ENCODE measurements at regions not wholly inside any gene's neighbourhood (a gene's known extent, or its start where the extent isn't known, plus 50 kb on each side); places are given as distances from the start of the nearest gene placed in this dataset.

- no peaks in the 10 kb centered on the region for H4K20me1 ChIP-seq (replicated peaks; ENCODE audit: insufficient read depth)
- no peaks in the 10 kb centered on the region for H3K9me3 Mint-ChIP-seq
- H3K4me1 Mint-ChIP-seq, result no peaks in the 10 kb centered on the region
- H3K36me3 Mint-ChIP-seq (ENCODE audit: low read depth), result no peaks in the 10 kb centered on the region
- H2AFZ ChIP-seq, result peak overlapping the region; percentile 43; the same call in 1 of the 2 replicates
- TF ChIP-seq ZNF331 (CRISPR knock-in tag; IDR thresholded peaks at IDR 0.05; ENCODE audit: low read depth) (no peak), STAT1 (IDR thresholded peaks at IDR 0.05; ENCODE audit: unreplicated experiment) (no peak), NANOG (IDR thresholded peaks at IDR 0.05; ENCODE audit: borderline replicate concordance) (no peak), ZNF114 (CRISPR knock-in tag; IDR thresholded peaks at IDR 0.05) (no peak), POLR2AphosphoS5 (IDR thresholded peaks at IDR 0.05; ENCODE audit: low read depth) (no peak), EZH2 (IDR thresholded peaks at IDR 0.05; ENCODE audit: low read depth, unreplicated experiment) (no peak), JUNB (IDR thresholded peaks at IDR 0.05; ENCODE audit: unreplicated experiment) (no peak), CREB1 (CRISPR knock-in tag; IDR thresholded peaks at IDR 0.05; ENCODE audit: low read depth) (no peak), CTCF (conservative IDR thresholded peaks at IDR 0.05; ENCODE audit: low read depth in 2 of 2) (no peak), ZNF462 (CRISPR knock-in tag; IDR thresholded peaks at IDR 0.05) (no peak), EZH2phosphoT487 (IDR thresholded peaks at IDR 0.05; ENCODE audit: unreplicated experiment) (no peak)
- TF ChIP-seq, protein P1, sequence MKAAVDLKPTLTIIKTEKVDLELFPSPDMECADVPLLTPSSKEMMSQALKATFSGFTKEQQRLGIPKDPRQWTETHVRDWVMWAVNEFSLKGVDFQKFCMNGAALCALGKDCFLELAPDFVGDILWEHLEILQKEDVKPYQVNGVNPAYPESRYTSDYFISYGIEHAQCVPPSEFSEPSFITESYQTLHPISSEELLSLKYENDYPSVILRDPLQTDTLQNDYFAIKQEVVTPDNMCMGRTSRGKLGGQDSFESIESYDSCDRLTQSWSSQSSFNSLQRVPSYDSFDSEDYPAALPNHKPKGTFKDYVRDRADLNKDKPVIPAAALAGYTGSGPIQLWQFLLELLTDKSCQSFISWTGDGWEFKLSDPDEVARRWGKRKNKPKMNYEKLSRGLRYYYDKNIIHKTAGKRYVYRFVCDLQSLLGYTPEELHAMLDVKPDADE (IDR thresholded peaks at IDR 0.05), result no peak
- TF ChIP-seq, protein P2, sequence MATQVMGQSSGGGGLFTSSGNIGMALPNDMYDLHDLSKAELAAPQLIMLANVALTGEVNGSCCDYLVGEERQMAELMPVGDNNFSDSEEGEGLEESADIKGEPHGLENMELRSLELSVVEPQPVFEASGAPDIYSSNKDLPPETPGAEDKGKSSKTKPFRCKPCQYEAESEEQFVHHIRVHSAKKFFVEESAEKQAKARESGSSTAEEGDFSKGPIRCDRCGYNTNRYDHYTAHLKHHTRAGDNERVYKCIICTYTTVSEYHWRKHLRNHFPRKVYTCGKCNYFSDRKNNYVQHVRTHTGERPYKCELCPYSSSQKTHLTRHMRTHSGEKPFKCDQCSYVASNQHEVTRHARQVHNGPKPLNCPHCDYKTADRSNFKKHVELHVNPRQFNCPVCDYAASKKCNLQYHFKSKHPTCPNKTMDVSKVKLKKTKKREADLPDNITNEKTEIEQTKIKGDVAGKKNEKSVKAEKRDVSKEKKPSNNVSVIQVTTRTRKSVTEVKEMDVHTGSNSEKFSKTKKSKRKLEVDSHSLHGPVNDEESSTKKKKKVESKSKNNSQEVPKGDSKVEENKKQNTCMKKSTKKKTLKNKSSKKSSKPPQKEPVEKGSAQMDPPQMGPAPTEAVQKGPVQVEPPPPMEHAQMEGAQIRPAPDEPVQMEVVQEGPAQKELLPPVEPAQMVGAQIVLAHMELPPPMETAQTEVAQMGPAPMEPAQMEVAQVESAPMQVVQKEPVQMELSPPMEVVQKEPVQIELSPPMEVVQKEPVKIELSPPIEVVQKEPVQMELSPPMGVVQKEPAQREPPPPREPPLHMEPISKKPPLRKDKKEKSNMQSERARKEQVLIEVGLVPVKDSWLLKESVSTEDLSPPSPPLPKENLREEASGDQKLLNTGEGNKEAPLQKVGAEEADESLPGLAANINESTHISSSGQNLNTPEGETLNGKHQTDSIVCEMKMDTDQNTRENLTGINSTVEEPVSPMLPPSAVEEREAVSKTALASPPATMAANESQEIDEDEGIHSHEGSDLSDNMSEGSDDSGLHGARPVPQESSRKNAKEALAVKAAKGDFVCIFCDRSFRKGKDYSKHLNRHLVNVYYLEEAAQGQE (IDR thresholded peaks at IDR 0.05; ENCODE audit: unreplicated experiment), result no peak
- DNase-seq (ENCODE audit: low spot score) (no peak), ATAC-seq (no peak)
- no peaks in the 10 kb centered on the region for H3K9me2 ChIP-seq (ENCODE audit: insufficient read depth)
- H3K27me3 ChIP-seq (ENCODE audit: insufficient read depth), result no peaks in the 10 kb centered on the region
- no peaks in the 10 kb centered on the region for H3F3A ChIP-seq (replicated peaks; ENCODE audit: low read depth)
- H3K27me3 Mint-ChIP-seq (ENCODE audit: insufficient read depth, low read depth, poor library complexity), result no peaks in the 10 kb centered on the region
- H3K4me1 ChIP-seq (ENCODE audit: insufficient read depth), result no peaks in the 10 kb centered on the region
- no peak overlapping the region for H3K4me3 Mint-ChIP-seq
- H3K27ac ChIP-seq (ENCODE audit: low read depth), result no peak overlapping the region
- H3K4me3 ChIP-seq, result no peak overlapping the region
- H3K27ac Mint-ChIP-seq, result no peak overlapping the region
- no peaks in the 10 kb centered on the region for H3K36me3 ChIP-seq (ENCODE audit: insufficient read depth)
- H3K79me2 ChIP-seq (replicated peaks; ENCODE audit: insufficient read depth), result no peaks in the 10 kb centered on the region
- H3K4me2 ChIP-seq, result no peak overlapping the region
These were observed 351.9 kb upstream of the MIR17HG start for GRCh38 chr13:90995614-90996013.

Data from GM23338 (cell line).